IPS DF 6.9 (cell line): ENCODE measurements at regions not wholly inside any gene's neighbourhood (a gene's known extent, or its start where the extent isn't known, plus 50 kb on each side); places are given as distances from the start of the nearest gene placed in this dataset.
"Not testable (repeated sequence)": the region's sequence is repeated elsewhere in the genome, so short reads cannot be mapped to it uniquely, and the experiment has no call there.

Source experiments
- DNase-seq: peaks from one replicate; pipeline ENCODE4 v3.0.0-alpha.2; 2013; ENCODE audit warnings: low read depth, low spot score
- H3K27ac ChIP-seq: one replicate; pipeline ENCODE4 v1.5.1; 2013; ENCODE audit warnings: low read length, control low read depth
- H3K27me3 ChIP-seq: 2 replicates; pipeline ENCODE4 v1.6.1; 2013; ENCODE audit warnings: mild to moderate bottlenecking, low read length; ENCODE audit not compliant: control insufficient read depth, insufficient read depth
- H3K36me3 ChIP-seq: 2 replicates; pipeline ENCODE4 v1.6.1; 2013; ENCODE audit warnings: low read length; ENCODE audit not compliant: control insufficient read depth, insufficient read depth
- H3K4me1 ChIP-seq: 2 replicates; pipeline ENCODE4 v1.6.1; 2013; ENCODE audit warnings: low read length; ENCODE audit not compliant: control insufficient read depth, insufficient read depth
- H3K4me3 ChIP-seq: 2 replicates; pipeline ENCODE4 v1.5.1; 2013; ENCODE audit warnings: mild to moderate bottlenecking, low read length
- H3K9me3 ChIP-seq: 2 replicates; pipeline ENCODE4 v1.6.1; 2013; ENCODE audit warnings: low read length, inconsistent platforms; ENCODE audit not compliant: control insufficient read depth, insufficient read depth
- WGBS: extraction: QIAGEN DNeasy Blood & Tissue Kit; methylation state at CpG from one replicate; pipeline ENCODE4 v1.1.7; 2013; ENCODE audit warnings: mixed read lengths, missing lambda C conversion rate; ENCODE audit not compliant: insufficient read length, insufficient coverage; 5-methylcytosine and 5-hydroxymethylcytosine counted together

GRCh38 chr9:26125693-26126092 lies 447.4 kb upstream of the TUSC1 start:
- no peaks in the 10 kb centered on the region for H3K4me1 ChIP-seq
- no peaks in the 10 kb centered on the region for H3K36me3 ChIP-seq
- H3K9me3 ChIP-seq, result no peaks in the 10 kb centered on the region
- no peaks in the 10 kb centered on the region for H3K27me3 ChIP-seq
- DNase-seq, result no peak
- H3K27ac ChIP-seq, result no peak overlapping the region
- no peak overlapping the region for H3K4me3 ChIP-seq
- WGBS, result no CpG with 5 or more reads among the region's 5 CpGs

- H3K36me3 ChIP-seq, H3K9me3 ChIP-seq, DNase-seq, H3K27ac ChIP-seq, H3K27me3 ChIP-seq, H3K4me3 ChIP-seq, H3K4me1 ChIP-seq: not testable (repeated sequence)
- WGBS, result no CpG with 5 or more reads among the region's 2 CpGs
Measured at GRCh38 chr9:26116085-26116484, 437.8 kb upstream of the TUSC1 start.

GRCh38 chr9:26112724-26113123 lies 434.5 kb upstream of the TUSC1 start:
- WGBS, result no CpG with 5 or more reads among the region's 2 CpGs
- no peak overlapping the region for H3K27ac ChIP-seq
- no peak for DNase-seq
- no peaks in the 10 kb centered on the region for H3K9me3 ChIP-seq
- no peak overlapping the region for H3K4me3 ChIP-seq
- H3K4me1 ChIP-seq, result no peaks in the 10 kb centered on the region
- H3K36me3 ChIP-seq, result no peaks in the 10 kb centered on the region
- H3K27me3 ChIP-seq, result no peaks in the 10 kb centered on the region

GRCh38 chr9:26086396-26086795 lies 408.2 kb upstream of the TUSC1 start:
- no CpG with 5 or more reads among the region's 1 CpG for WGBS
- Histone ChIP-seq H3K4me1 (no peaks in the 10 kb centered on the region), H3K36me3 (no peaks in the 10 kb centered on the region), H3K27ac (no peak overlapping the region), H3K4me3 (no peak overlapping the region), H3K27me3 (no peaks in the 10 kb centered on the region), H3K9me3 (no peaks in the 10 kb centered on the region)
- no peak for DNase-seq

- no peaks in the 10 kb centered on the region for H3K4me1 ChIP-seq
- no peaks in the 10 kb centered on the region for H3K27me3 ChIP-seq
- H3K27ac ChIP-seq, result no peak overlapping the region
- DNase-seq, result no peak
- no peaks in the 10 kb centered on the region for H3K9me3 ChIP-seq
- H3K36me3 ChIP-seq, result no peaks in the 10 kb centered on the region
- H3K4me3 ChIP-seq, result no peak overlapping the region
- no CpG with 5 or more reads among the region's 5 CpGs for WGBS
Measured at GRCh38 chr9:26081847-26082246, 403.6 kb upstream of the TUSC1 start.

GRCh38 chr9:26078706-26079105 lies 400.5 kb upstream of the TUSC1 start:
- H3K36me3 ChIP-seq, result no peaks in the 10 kb centered on the region
- no peaks in the 10 kb centered on the region for H3K9me3 ChIP-seq
- no peaks in the 10 kb centered on the region for H3K4me1 ChIP-seq
- WGBS, result no CpG with 5 or more reads among the region's 4 CpGs
- H3K27ac ChIP-seq, result no peak overlapping the region
- no peak overlapping the region for H3K4me3 ChIP-seq
- no peak for DNase-seq
- H3K27me3 ChIP-seq, result no peaks in the 10 kb centered on the region

- WGBS, result no CpG with 5 or more reads among the region's 4 CpGs
Measured at GRCh38 chr9:26077860-26078259, 399.6 kb upstream of the TUSC1 start.

GRCh38 chr9:26067608-26068007 lies 389.4 kb upstream of the TUSC1 start:
- H3K27ac ChIP-seq, result no peak overlapping the region
- WGBS, result no CpG with 5 or more reads among the region's 1 CpG
- no peaks in the 10 kb centered on the region for H3K27me3 ChIP-seq
- H3K4me1 ChIP-seq, result no peaks in the 10 kb centered on the region
- no peaks in the 10 kb centered on the region for H3K9me3 ChIP-seq
- no peaks in the 10 kb centered on the region for H3K36me3 ChIP-seq
- DNase-seq, result no peak
- no peak overlapping the region for H3K4me3 ChIP-seq

More at GRCh38 chr9:26077860-26078259, 399.6 kb upstream of the TUSC1 start:
- Histone ChIP-seq H3K27ac (no peak overlapping the region), H3K9me3 (no peaks in the 10 kb centered on the region), H3K36me3 (no peaks in the 10 kb centered on the region), H3K4me1 (no peaks in the 10 kb centered on the region), H3K4me3 (no peak overlapping the region), H3K27me3 (no peaks in the 10 kb centered on the region)
- no peak for DNase-seq

GRCh38 chr9:26066237-26066636 lies 388.0 kb upstream of the TUSC1 start:
- Histone ChIP-seq H3K27me3 (no peaks in the 10 kb centered on the region), H3K4me1 (peaks cover 1% of the 10 kb centered on the region; the same call in 1 of the 2 replicates), H3K9me3 (no peaks in the 10 kb centered on the region), H3K36me3 (no peaks in the 10 kb centered on the region), H3K4me3 (no peak overlapping the region), H3K27ac (no peak overlapping the region)
- WGBS, result no CpG with 5 or more reads among the region's 1 CpG
- DNase-seq, result no peak

GRCh38 chr9:26061948-26062575 lies 383.8 kb upstream of the TUSC1 start:
- H3K27me3 ChIP-seq, result no peaks in the 10 kb centered on the region
- H3K36me3 ChIP-seq, result no peaks in the 10 kb centered on the region
- H3K4me3 ChIP-seq, result no peak overlapping the region
- H3K4me1 ChIP-seq, result peaks cover 4% of the 10 kb centered on the region; the same call in 1 of the 2 replicates
- DNase-seq, result no peak
- H3K27ac ChIP-seq, result no peak overlapping the region
- WGBS, result no CpG with 5 or more reads among the region's 4 CpGs
- H3K9me3 ChIP-seq, result no peaks in the 10 kb centered on the region
